ENCODE measurements at regions not wholly inside any gene's neighbourhood (a gene's known extent, or its start where the extent isn't known, plus 50 kb on each side); places are given as distances from the start of the nearest gene placed in this dataset.
"Not testable (repeated sequence)": the region's sequence is repeated elsewhere in the genome, so short reads cannot be mapped to it uniquely, and the experiment has no call there.

GRCh38 chr21:10347675-10348074 is 173.7 kb upstream of the TPTE start:
- intact Hi-C loops (cut with micrococcal nuclease; ENCODE audit: unreplicated experiment); POLR2A ChIA-PET; H3K9me2 ChIP-seq (ENCODE audit: insufficient read depth, low read length); H2AFZ ChIP-seq (ENCODE audit: low read length); CTCF ChIA-PET (ENCODE audit: unreplicated experiment); DNase-seq (ENCODE audit: low spot score); BruUV-seq (replicated peaks); H3K4me3 ChIP-seq (ENCODE audit: low read depth, low read length, poor library complexity, severe bottlenecking); H3K36me3 ChIP-seq (ENCODE audit: insufficient read depth, low read length); H3K27ac ChIP-seq (ENCODE audit: low read depth, low read length, poor library complexity, severe bottlenecking); H4K20me1 ChIP-seq (ENCODE audit: insufficient read depth, low read length); H3K4me2 ChIP-seq (ENCODE audit: low read length); H3K79me2 ChIP-seq (ENCODE audit: insufficient read depth, low read depth, low read length); H3K4me1 ChIP-seq (ENCODE audit: insufficient read depth, low read length, poor library complexity, severe bottlenecking): not testable (repeated sequence)
- H3K9me3 ChIP-seq (ENCODE audit: low read length), result peaks cover 13% of the 10 kb centered on the region; the same call in 1 of the 2 replicates

- DNase-seq (ENCODE audit: low spot score); H3K4me1 ChIP-seq (ENCODE audit: insufficient read depth, low read length, poor library complexity, severe bottlenecking); H3K27ac ChIP-seq (ENCODE audit: low read depth, low read length, poor library complexity, severe bottlenecking); H3K4me2 ChIP-seq (ENCODE audit: low read length); H4K20me1 ChIP-seq (ENCODE audit: insufficient read depth, low read length); H3K79me2 ChIP-seq (ENCODE audit: insufficient read depth, low read depth, low read length); H3K9me2 ChIP-seq (ENCODE audit: insufficient read depth, low read length); H3K4me3 ChIP-seq (ENCODE audit: low read depth, low read length, poor library complexity, severe bottlenecking); H3K36me3 ChIP-seq (ENCODE audit: insufficient read depth, low read length); POLR2A ChIA-PET; H2AFZ ChIP-seq (ENCODE audit: low read length); CTCF ChIA-PET (ENCODE audit: unreplicated experiment); BruUV-seq (replicated peaks); intact Hi-C loops (cut with micrococcal nuclease; ENCODE audit: unreplicated experiment): not testable (repeated sequence)
- H3K9me3 ChIP-seq (ENCODE audit: low read length), result peaks cover 13% of the 10 kb centered on the region; the same call in 1 of the 2 replicates
Observed at GRCh38 chr21:10348150-10348549, 173.2 kb upstream of the TPTE start.

GRCh38 chr21:10354851-10355578 is 166.4 kb upstream of the TPTE start:
- intact Hi-C loops (cut with micrococcal nuclease; ENCODE audit: unreplicated experiment); H2AFZ ChIP-seq (ENCODE audit: low read length); POLR2A ChIA-PET; BruUV-seq (replicated peaks); H3K4me2 ChIP-seq (ENCODE audit: low read length); H3K27ac ChIP-seq (ENCODE audit: low read depth, low read length, poor library complexity, severe bottlenecking); H4K20me1 ChIP-seq (ENCODE audit: insufficient read depth, low read length); H3K4me1 ChIP-seq (ENCODE audit: insufficient read depth, low read length, poor library complexity, severe bottlenecking); H3K4me3 ChIP-seq (ENCODE audit: low read depth, low read length, poor library complexity, severe bottlenecking); CTCF ChIA-PET (ENCODE audit: unreplicated experiment); H3K79me2 ChIP-seq (ENCODE audit: insufficient read depth, low read depth, low read length); H3K36me3 ChIP-seq (ENCODE audit: insufficient read depth, low read length); DNase-seq (ENCODE audit: low spot score); H3K9me2 ChIP-seq (ENCODE audit: insufficient read depth, low read length): not testable (repeated sequence)
- H3K9me3 ChIP-seq (ENCODE audit: low read length), result peaks cover 27% of the 10 kb centered on the region

- CTCF ChIA-PET (ENCODE audit: unreplicated experiment), result not testable (repeated sequence)
Observed at GRCh38 chr21:10359120-10359519, 162.3 kb upstream of the TPTE start.

GRCh38 chr21:10359911-10360310 is 161.5 kb upstream of the TPTE start:
- H3K4me1 ChIP-seq (ENCODE audit: insufficient read depth, low read length, poor library complexity, severe bottlenecking); H2AFZ ChIP-seq (ENCODE audit: low read length); intact Hi-C loops (cut with micrococcal nuclease; ENCODE audit: unreplicated experiment); POLR2A ChIA-PET; H4K20me1 ChIP-seq (ENCODE audit: insufficient read depth, low read length); H3K4me2 ChIP-seq (ENCODE audit: low read length); H3K4me3 ChIP-seq (ENCODE audit: low read depth, low read length, poor library complexity, severe bottlenecking); H3K9me2 ChIP-seq (ENCODE audit: insufficient read depth, low read length); H3K79me2 ChIP-seq (ENCODE audit: insufficient read depth, low read depth, low read length); H3K27ac ChIP-seq (ENCODE audit: low read depth, low read length, poor library complexity, severe bottlenecking); BruUV-seq (replicated peaks); H3K36me3 ChIP-seq (ENCODE audit: insufficient read depth, low read length); DNase-seq (ENCODE audit: low spot score); CTCF ChIA-PET (ENCODE audit: unreplicated experiment): not testable (repeated sequence)
- peaks cover 46% of the 10 kb centered on the region for H3K9me3 ChIP-seq (ENCODE audit: low read length)

More at GRCh38 chr21:10359120-10359519, 162.3 kb upstream of the TPTE start:
- intact Hi-C loops (cut with micrococcal nuclease; ENCODE audit: unreplicated experiment); H3K36me3 ChIP-seq (ENCODE audit: insufficient read depth, low read length); H3K4me3 ChIP-seq (ENCODE audit: low read depth, low read length, poor library complexity, severe bottlenecking); DNase-seq (ENCODE audit: low spot score); H3K4me2 ChIP-seq (ENCODE audit: low read length); H3K4me1 ChIP-seq (ENCODE audit: insufficient read depth, low read length, poor library complexity, severe bottlenecking); BruUV-seq (replicated peaks); H4K20me1 ChIP-seq (ENCODE audit: insufficient read depth, low read length); POLR2A ChIA-PET; H2AFZ ChIP-seq (ENCODE audit: low read length); H3K27ac ChIP-seq (ENCODE audit: low read depth, low read length, poor library complexity, severe bottlenecking); H3K9me2 ChIP-seq (ENCODE audit: insufficient read depth, low read length); H3K79me2 ChIP-seq (ENCODE audit: insufficient read depth, low read depth, low read length): not testable (repeated sequence)
- peaks cover 48% of the 10 kb centered on the region for H3K9me3 ChIP-seq (ENCODE audit: low read length)

GRCh38 chr21:10361214-10361736 is 160.1 kb upstream of the TPTE start:
- CTCF ChIA-PET (ENCODE audit: unreplicated experiment); intact Hi-C loops (cut with micrococcal nuclease; ENCODE audit: unreplicated experiment): not testable (repeated sequence)
- peaks cover 41% of the 10 kb centered on the region for H3K9me3 ChIP-seq (ENCODE audit: low read length)

More at GRCh38 chr21:10361214-10361736, 160.1 kb upstream of the TPTE start:
- H3K9me2 ChIP-seq (ENCODE audit: insufficient read depth, low read length); DNase-seq (ENCODE audit: low spot score); H3K27ac ChIP-seq (ENCODE audit: low read depth, low read length, poor library complexity, severe bottlenecking); POLR2A ChIA-PET; H3K4me3 ChIP-seq (ENCODE audit: low read depth, low read length, poor library complexity, severe bottlenecking); H3K4me1 ChIP-seq (ENCODE audit: insufficient read depth, low read length, poor library complexity, severe bottlenecking); H4K20me1 ChIP-seq (ENCODE audit: insufficient read depth, low read length); H3K36me3 ChIP-seq (ENCODE audit: insufficient read depth, low read length); BruUV-seq (replicated peaks); H2AFZ ChIP-seq (ENCODE audit: low read length); H3K79me2 ChIP-seq (ENCODE audit: insufficient read depth, low read depth, low read length); H3K4me2 ChIP-seq (ENCODE audit: low read length): not testable (repeated sequence)

All from OCI-LY7 (cell line).